ENCODE measurements at regions not wholly inside any gene's neighbourhood (a gene's known extent, or its start where the extent isn't known, plus 50 kb on each side); places are given as distances from the start of the nearest gene placed in this dataset.

GRCh38 chr3:124435467-124435866 lies 294.8 kb upstream of the UMPS start:
- DNase-seq (ENCODE audit: low spot score) (no peak), FAIRE-seq (no peak)

- DNase-seq (ENCODE audit: low spot score) = no peak
- no peak for FAIRE-seq
These were observed 291.4 kb upstream of the UMPS start for GRCh38 chr3:124438813-124439212.

- no peak for FAIRE-seq
- no peak for DNase-seq (ENCODE audit: low spot score)
These were observed 290.6 kb upstream of the UMPS start for GRCh38 chr3:124439603-124440002.

- no peak for DNase-seq (ENCODE audit: low spot score)
These were observed 288.5 kb upstream of the UMPS start for GRCh38 chr3:124441766-124442165.

GRCh38 chr3:124442463-124442862 lies 287.8 kb upstream of the UMPS start:
- DNase-seq (ENCODE audit: low spot score) = no peak
- no peak for FAIRE-seq

More at GRCh38 chr3:124441766-124442165, 288.5 kb upstream of the UMPS start:
- no peak for FAIRE-seq

GRCh38 chr3:124443446-124443845 lies 286.8 kb upstream of the UMPS start:
- no peak for DNase-seq (ENCODE audit: low spot score)
- no peak for FAIRE-seq

- FAIRE-seq = no peak
- no peak for DNase-seq (ENCODE audit: low spot score)
These were observed 286.2 kb upstream of the UMPS start for GRCh38 chr3:124444075-124444474.

- DNase-seq (ENCODE audit: low spot score) (no peak), FAIRE-seq (no peak)
These were observed 285.4 kb upstream of the UMPS start for GRCh38 chr3:124444896-124445295.

GRCh38 chr3:124447845-124448244 lies 282.4 kb upstream of the UMPS start:
- no peak for FAIRE-seq
- no peak for DNase-seq (ENCODE audit: low spot score)

- DNase-seq (ENCODE audit: low spot score) (no peak), FAIRE-seq (no peak)
These were observed 281.3 kb upstream of the UMPS start for GRCh38 chr3:124448954-124449353.

- FAIRE-seq (no peak), DNase-seq (ENCODE audit: low spot score) (no peak)
These were observed 279.9 kb upstream of the UMPS start for GRCh38 chr3:124450366-124450765.

- FAIRE-seq (no peak), DNase-seq (ENCODE audit: low spot score) (no peak)
These were observed 278.5 kb upstream of the UMPS start for GRCh38 chr3:124451630-124452317.

GRCh38 chr3:124453189-124453588 lies 277.1 kb upstream of the UMPS start:
- DNase-seq (ENCODE audit: low spot score) (no peak), FAIRE-seq (no peak)

- DNase-seq (ENCODE audit: low spot score) (no peak), FAIRE-seq (no peak)
These were observed 274.4 kb upstream of the UMPS start for GRCh38 chr3:124455891-124456290.

- no peak for FAIRE-seq
- no peak for DNase-seq (ENCODE audit: low spot score)
These were observed 273.7 kb upstream of the UMPS start for GRCh38 chr3:124456506-124456905.

- no peak for DNase-seq (ENCODE audit: low spot score)
- FAIRE-seq = no peak
These were observed 270.6 kb upstream of the UMPS start for GRCh38 chr3:124459678-124460077.

GRCh38 chr3:124461126-124461525 lies 269.1 kb upstream of the UMPS start:
- DNase-seq (ENCODE audit: low spot score) = no peak
- no peak for FAIRE-seq

GRCh38 chr3:124461838-124462632 lies 268.2 kb upstream of the UMPS start:
- FAIRE-seq (no peak), DNase-seq (ENCODE audit: low spot score) (no peak)

GRCh38 chr3:124463234-124463633 lies 267.0 kb upstream of the UMPS start:
- DNase-seq (ENCODE audit: low spot score) = no peak
- peak; percentile 42 for FAIRE-seq

GRCh38 chr3:124467980-124468902 lies 262.0 kb upstream of the UMPS start:
- peak; percentile 32 for FAIRE-seq
- DNase-seq (ENCODE audit: low spot score) = peak; percentile 86

- DNase-seq (ENCODE audit: low spot score) (no peak), FAIRE-seq (no peak)
These were observed 260.7 kb upstream of the UMPS start for GRCh38 chr3:124469555-124469954.

- FAIRE-seq = no peak
- DNase-seq (ENCODE audit: low spot score) = no peak
These were observed 251.4 kb upstream of the UMPS start for GRCh38 chr3:124478830-124479229.
